RWPE1 (cell line): ENCODE measurements at regions not wholly inside any gene's neighbourhood (a gene's known extent, or its start where the extent isn't known, plus 50 kb on each side); places are given as distances from the start of the nearest gene placed in this dataset.
"Not testable (repeated sequence)": the region's sequence is repeated elsewhere in the genome, so short reads cannot be mapped to it uniquely, and the experiment has no call there.

Source experiments
- CTCF ChIA-PET: fragments of 350-600 bp; sonication (Branson Sonifier 250); formaldehyde crosslinking; extraction: SDS; loops from one replicate; lab custom pipeline; 2021; lab: Yijun Ruan, JAX
- POLR2A ChIA-PET: fragments of 400-600 bp; formaldehyde crosslinking; extraction: SDS; loops from one replicate; lab custom pipeline; 2020; ENCODE audit warnings: antibody characterized with exemption; ENCODE audit not compliant: low non-redundant PET; lab: Yijun Ruan, JAX
- DNase-seq: peaks from one replicate; pipeline ENCODE4 v3.0.0; 2012; ENCODE audit warnings: low spot score
- H3K27ac ChIP-seq: fragments of 450-650 bp; 2 replicates; pipeline ENCODE4 v1.5.1; 2017
- CTCF ChIP-seq: fragments of 450-650 bp; conservative IDR thresholded peaks from 2 replicates; pipeline ENCODE4 v1.5.1; 2017; ENCODE audit warnings: low read depth, mild to moderate bottlenecking

- no peak overlapping the region for H3K27ac ChIP-seq
- TF ChIP-seq CTCF, result no peak
- DNase-seq, result no peak
- POLR2A ChIA-PET, result no interaction called here
- CTCF ChIA-PET, result no interaction called here
These were observed 217.0 kb upstream of the OBI1 start for GRCh38 chr13:78875792-78876580.

- CTCF ChIA-PET, result no interaction called here
These were observed 210.0 kb upstream of the OBI1 start for GRCh38 chr13:78868991-78869390.

GRCh38 chr13:78867655-78868054, 208.7 kb upstream of the OBI1 start:
- no peak overlapping the region for H3K27ac ChIP-seq
- no peak for TF ChIP-seq CTCF
- no peak for DNase-seq
- CTCF ChIA-PET, result no interaction called here
- POLR2A ChIA-PET, result no interaction called here

More at GRCh38 chr13:78868991-78869390, 210.0 kb upstream of the OBI1 start:
- DNase-seq, result no peak
- no peak overlapping the region for H3K27ac ChIP-seq
- TF ChIP-seq CTCF, result no peak
- POLR2A ChIA-PET, result no interaction called here

- H3K27ac ChIP-seq, POLR2A ChIA-PET, DNase-seq: not testable (repeated sequence)
- CTCF ChIA-PET, result interaction anchor here (0.7 kb wide), 1 partner anchor 34 kb away, joined by 3 read pairs; no protein-coding TSS in a partner anchor
These were observed 207.1 kb upstream of the OBI1 start for GRCh38 chr13:78866076-78866475.

GRCh38 chr13:78862446-78862845, 203.5 kb upstream of the OBI1 start:
- POLR2A ChIA-PET, result no interaction called here
- CTCF ChIA-PET, result interaction anchor here (0.6 kb wide), 1 partner anchor 30 kb away, joined by 3 read pairs; no protein-coding TSS in a partner anchor
- no peak overlapping the region for H3K27ac ChIP-seq
- no peak for TF ChIP-seq CTCF
- DNase-seq, result no peak

- ChIA-PET CTCF (no interaction called here), POLR2A (no interaction called here)
- no peak overlapping the region for H3K27ac ChIP-seq
- no peak for DNase-seq
- no peak for TF ChIP-seq CTCF
These were observed 193.8 kb upstream of the OBI1 start for GRCh38 chr13:78852709-78853108.

GRCh38 chr13:78845656-78846365, 186.9 kb upstream of the OBI1 start:
- no peak for TF ChIP-seq CTCF
- H3K27ac ChIP-seq, result no peak overlapping the region
- POLR2A ChIA-PET, result no interaction called here
- CTCF ChIA-PET, result no interaction called here
- DNase-seq, result no peak
